ENCODE measurements at regions not wholly inside any gene's neighbourhood (a gene's known extent, or its start where the extent isn't known, plus 50 kb on each side); places are given as distances from the start of the nearest gene placed in this dataset.

- DNase-seq (ENCODE audit: low spot score), result peak; percentile 9
Observed at GRCh38 chr1:14498839-14499238, 99.6 kb upstream of the KAZN start.

DNA sequence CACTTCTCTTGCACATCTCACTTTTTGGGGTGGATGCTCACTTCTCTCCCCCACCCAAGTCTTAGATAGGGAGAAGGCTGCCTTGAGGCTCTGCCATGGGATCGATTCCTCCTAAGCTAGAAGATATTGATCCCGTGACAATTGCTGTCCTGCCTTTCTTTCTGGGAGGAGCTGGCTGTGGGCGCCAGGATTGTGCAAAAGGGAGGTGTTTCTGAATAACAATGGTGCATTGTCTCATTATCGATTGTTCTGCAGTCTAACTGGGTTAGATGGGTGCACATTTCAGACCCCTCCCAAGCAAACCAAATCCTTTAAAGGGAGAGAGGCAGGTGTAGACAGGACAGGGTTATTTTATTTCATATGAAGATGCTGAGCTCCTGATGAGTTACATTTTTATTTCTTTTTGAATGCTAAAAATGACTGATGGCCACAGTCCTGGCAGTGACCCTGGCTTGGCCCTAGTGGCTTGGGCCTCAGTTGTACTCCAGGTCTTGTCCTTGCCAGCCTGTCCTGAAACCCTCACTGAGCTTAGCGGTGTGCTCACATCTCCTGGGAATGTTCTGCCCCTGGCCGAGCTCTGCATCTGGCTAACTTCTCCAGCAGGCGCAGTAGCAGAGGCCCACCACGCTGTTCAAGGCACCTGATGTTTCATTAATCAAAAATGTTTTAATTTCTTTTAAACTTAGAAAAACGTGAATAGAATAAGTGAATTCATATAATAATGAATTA is 99.0 kb upstream of the KAZN start:
- peak; percentile 45 for DNase-seq (ENCODE audit: low spot score)

- peak; percentile 34 for DNase-seq (ENCODE audit: low spot score)
Observed at GRCh38 chr1:14500041-14500440, 98.4 kb upstream of the KAZN start.

GRCh38 chr1:14500912-14501311 is 97.6 kb upstream of the KAZN start:
- no peak for DNase-seq (ENCODE audit: low spot score)

DNA sequence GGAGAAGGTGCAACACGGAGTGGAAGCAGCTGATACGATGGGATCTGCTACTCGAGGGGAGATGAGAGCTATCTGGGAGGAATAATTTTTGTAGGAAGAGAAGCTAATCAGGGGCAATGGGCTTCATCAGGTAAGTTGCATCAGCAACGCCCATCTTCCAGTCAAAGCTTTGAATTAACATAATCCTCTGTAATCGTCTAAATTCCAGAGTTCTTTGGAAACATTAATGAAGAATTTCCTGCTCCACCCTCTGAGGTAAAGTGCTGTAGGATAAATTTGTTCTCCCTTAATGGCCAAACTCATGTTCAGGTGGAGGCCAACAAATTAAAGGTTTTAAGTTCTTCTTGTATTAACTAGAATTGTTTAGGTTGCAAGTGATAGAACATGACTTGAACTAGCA is 94.0 kb upstream of the KAZN start:
- DNase-seq (ENCODE audit: low spot score), result no peak

DNA sequence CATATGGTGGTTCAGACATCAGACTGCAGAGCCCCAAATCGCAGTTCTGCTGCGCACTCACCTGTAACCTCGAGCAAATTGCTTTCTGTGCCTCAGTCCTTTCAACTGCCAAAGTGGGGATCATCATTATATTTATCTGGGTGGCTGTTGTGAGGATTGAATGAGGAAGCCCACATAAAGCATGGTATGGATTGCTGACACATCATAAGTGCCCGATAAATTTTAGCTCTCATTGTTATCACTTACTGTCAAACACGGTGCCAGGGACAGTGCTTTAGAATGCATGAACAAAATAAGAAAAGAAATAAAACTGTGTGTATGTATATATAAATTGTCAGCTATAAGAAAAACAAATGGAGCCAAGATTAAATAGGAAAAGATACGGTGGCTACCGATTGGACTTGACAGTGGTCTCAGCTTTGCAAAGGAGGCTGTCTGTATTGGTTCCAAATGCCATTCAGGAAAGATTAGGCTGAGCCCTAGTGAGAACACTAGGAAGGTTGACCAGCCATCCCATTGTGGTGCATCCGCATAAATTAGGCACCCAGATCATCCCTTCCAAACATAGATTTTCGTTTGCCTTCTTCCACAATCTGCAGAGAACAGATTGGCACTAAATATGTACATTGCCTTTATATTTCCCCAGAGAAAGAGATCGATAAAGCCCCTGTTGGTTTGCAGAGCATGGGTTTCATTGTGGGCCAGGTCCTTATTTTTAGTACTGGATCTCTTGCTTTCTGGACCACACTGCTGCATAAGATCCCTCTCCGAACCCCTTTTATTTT is 91.8 kb upstream of the KAZN start:
- DNase-seq (ENCODE audit: low spot score), result peak; percentile 12

GRCh38 chr1:14507262-14507661 is 91.2 kb upstream of the KAZN start:
- peak; percentile 15 for DNase-seq (ENCODE audit: low spot score)

GRCh38 chr1:14508613-14509012 is 89.9 kb upstream of the KAZN start:
- DNase-seq (ENCODE audit: low spot score), result peak; percentile 50

GRCh38 chr1:14511166-14511680 is 87.3 kb upstream of the KAZN start:
- no peak for DNase-seq (ENCODE audit: low spot score)

DNA sequence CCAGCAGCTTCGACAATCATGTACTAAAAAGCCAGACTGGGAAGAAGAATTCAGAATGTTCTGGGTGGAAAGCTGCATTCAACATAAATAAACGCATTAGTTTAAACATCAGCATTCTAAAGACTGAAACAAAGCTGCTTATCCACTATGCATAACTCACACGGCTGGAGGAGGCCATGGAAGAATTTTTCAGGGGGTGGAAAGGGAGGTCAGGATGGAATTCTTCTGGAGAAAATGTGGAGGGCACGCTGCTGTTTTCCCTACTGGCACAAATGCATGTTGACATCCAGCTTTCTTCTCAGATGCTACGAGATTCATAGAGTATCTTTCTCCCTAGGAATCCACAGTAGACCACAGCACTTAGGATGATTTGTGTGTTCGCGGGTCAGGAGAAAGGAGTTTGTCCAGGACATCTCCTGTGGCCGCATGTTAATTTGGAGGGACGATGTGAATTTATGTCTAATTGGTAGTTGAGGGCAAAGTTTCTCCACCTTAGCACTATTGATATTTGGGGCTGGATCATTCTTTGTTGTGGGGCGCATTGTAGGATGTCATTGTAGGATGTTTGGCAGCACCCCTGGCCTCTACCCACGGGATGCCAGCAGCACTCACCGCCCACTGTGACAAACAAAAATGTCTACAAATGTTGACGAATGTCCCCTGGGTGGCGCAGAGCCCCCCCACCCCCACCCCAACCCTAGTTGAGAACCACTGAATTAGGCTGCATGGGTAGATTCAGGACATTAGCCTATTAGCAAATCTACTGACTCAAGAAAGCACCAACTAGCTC is 86.5 kb upstream of the KAZN start:
- peak; percentile 38 for DNase-seq (ENCODE audit: low spot score)

- peak; percentile 55 for DNase-seq (ENCODE audit: low spot score)
Observed at GRCh38 chr1:14513111-14513510, 85.4 kb upstream of the KAZN start.

DNA sequence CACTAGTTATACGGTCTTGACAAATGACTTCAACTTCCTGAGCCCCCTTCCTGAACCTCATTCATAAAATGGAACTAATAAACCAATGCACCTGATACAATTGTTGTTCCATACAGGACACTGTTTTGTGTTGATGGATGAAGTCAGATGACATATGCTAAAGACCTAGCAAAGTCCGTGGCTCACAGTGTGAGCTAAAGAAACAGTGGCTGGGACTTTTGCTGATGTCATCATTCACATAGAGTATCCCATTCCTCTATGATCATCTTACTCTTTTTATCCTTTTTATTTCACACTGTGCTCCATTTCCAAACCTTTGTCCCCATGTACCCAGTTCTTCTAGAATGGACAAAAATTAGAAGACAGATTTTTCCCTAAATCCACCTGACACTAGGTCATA is 83.7 kb upstream of the KAZN start:
- no peak for DNase-seq (ENCODE audit: low spot score)

DNA sequence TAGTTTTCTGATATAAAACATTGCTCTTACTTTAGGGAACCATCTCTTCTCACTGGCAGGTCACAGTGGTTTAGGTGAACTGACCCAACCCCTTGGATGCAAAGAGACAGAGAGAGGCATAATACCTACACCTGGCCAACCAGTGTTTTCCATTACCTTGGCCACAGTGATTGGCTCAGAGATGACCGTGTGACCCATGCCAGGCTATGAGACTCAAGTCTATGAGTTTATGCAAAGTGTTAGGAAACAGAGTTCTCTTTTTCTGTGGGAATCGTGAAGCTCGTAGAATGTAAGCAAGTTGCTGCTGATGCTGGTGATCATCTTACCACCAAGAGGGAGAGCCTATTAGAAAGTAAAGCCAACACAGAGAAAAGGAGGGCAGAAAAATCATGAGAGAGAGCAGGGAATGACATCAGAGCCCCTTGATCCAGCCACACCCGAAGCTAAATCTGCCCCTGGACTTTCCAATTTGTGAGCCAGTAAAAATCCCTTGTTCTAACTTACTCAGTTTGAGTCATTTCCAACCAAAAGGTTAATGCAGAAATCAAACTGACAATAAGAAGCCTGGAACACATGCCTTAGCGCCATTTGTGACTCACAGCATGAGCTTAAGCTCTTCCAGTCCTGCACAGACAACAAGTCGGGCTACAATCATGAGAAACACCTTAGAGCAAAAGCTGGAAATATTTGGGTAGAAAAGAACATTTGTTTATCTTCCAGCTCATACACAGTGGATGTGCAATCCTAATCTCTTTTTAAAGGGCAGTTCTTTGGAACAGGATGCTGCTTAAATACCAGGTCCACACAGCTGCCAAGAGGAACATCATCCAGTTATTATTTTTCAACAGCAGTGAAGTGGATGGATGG is 81.3 kb upstream of the KAZN start:
- DNase-seq (ENCODE audit: low spot score), result peak; percentile 36

GRCh38 chr1:14517841-14518180 is 80.7 kb upstream of the KAZN start:
- peak; percentile 23 for DNase-seq (ENCODE audit: low spot score)

- DNase-seq (ENCODE audit: low spot score), result peak; percentile 15
Observed at GRCh38 chr1:14519976-14520375, 78.5 kb upstream of the KAZN start.

DNA sequence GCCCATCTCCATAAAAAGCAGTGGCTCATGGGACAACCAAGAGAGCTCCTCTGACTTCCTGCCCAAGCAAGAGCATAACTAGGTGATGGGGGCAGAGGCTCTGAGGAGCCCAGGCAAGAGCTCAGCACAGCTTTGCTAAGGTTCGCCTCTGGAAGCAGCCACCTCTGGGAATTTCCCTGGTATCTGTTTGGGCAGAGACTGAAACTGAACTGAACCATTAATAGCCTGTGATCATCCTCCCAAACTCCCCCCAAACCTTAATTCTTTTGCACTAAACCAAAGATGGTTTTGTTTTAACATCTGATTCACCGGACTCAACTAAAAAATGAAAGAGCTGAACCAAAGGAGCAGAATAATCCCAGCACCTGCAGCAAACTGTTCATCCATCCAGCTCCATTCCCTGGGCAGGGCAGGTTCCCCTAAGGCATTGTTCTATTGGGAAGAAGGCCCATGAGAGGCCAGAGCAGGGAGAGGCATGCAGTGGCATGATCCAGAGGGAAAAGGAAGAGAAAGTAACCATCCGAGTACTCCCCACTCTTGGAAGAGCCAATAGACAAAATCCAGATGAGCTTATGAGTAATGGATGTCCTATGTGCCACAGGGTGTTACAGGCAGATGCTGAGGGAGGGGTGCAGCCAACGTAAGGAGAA is 77.8 kb upstream of the KAZN start:
- peak; percentile 45 for DNase-seq (ENCODE audit: low spot score)

DNA sequence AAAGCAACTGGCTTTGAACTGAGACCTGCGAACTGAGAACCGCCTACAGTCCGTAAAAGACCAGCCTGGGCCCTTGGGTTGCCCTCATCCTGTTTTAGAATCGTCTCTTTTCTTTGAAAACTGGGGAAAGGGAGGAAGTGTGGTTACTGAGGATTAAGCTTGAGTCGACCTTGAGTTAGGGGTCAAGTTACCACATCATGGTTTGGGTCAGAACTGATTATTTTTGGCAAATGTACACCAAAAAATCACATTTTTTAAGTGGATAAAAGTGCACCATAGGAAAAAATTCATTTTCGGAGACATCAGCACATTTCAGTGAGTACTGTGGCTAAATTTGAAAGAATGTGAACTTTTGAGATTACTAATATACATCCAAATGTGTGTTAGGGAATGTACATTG is 76.9 kb upstream of the KAZN start:
- no peak for DNase-seq (ENCODE audit: low spot score)

- DNase-seq (ENCODE audit: low spot score), result no peak
Observed at GRCh38 chr1:14522077-14522925, 76.2 kb upstream of the KAZN start.

DNA sequence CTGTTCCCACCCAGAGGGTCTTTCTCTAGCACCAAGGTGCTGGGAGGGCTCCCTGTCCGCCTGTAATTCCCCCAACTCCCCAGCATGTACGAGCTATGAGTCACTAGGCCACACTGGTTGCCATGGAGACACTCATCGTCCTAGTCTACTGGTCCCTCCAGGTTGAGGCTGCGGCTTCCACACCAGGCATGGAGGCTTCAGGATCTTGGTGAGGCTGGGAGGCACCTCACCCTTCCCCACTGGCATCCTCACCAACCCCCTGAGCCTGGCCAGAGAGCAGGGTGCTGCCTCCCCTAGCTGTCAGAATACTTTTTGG is 75.6 kb upstream of the KAZN start:
- DNase-seq (ENCODE audit: low spot score), result no peak
